GM19023 (cell line): ENCODE measurements at regions not wholly inside any gene's neighbourhood (a gene's known extent, or its start where the extent isn't known, plus 50 kb on each side); places are given as distances from the start of the nearest gene placed in this dataset.
"Not testable (repeated sequence)": the region's sequence is repeated elsewhere in the genome, so short reads cannot be mapped to it uniquely, and the experiment has no call there.

Experiments used
- ATAC-seq: cut with Tn5 transposase; IDR thresholded peaks from one replicate; pipeline ENCODE4 v1.9.1; 2021; ENCODE audit warnings: mild to moderate bottlenecking, moderate library complexity; ENCODE audit not compliant: unreplicated experiment

- ATAC-seq = no peak
Observed at GRCh38 chr6:49118478-49118877, 344.6 kb downstream of the MMUT start.

- ATAC-seq = no peak
Observed at GRCh38 chr6:49110916-49111315, 352.1 kb downstream of the MMUT start.

- not testable (repeated sequence) for ATAC-seq
Observed at GRCh38 chr6:49097664-49098063, 365.4 kb downstream of the MMUT start.

- ATAC-seq = no peak
Observed at GRCh38 chr6:49097116-49097515, 365.9 kb downstream of the MMUT start.

GRCh38 chr6:49088631-49089030, 374.4 kb downstream of the MMUT start:
- no peak for ATAC-seq

GRCh38 chr6:49087369-49087768, 375.7 kb downstream of the MMUT start:
- no peak for ATAC-seq

GRCh38 chr6:49082611-49083010, 380.4 kb downstream of the MMUT start:
- ATAC-seq = no peak

- no peak for ATAC-seq
Observed at GRCh38 chr6:49072885-49073620, 390.0 kb downstream of the MMUT start.

GRCh38 chr6:49072146-49072545, 390.9 kb downstream of the MMUT start:
- ATAC-seq = no peak

- no peak for ATAC-seq
Observed at GRCh38 chr6:49070411-49070810, 392.6 kb downstream of the MMUT start.

- ATAC-seq = no peak
Observed at GRCh38 chr6:49054311-49054710, 408.7 kb downstream of the MMUT start.

GRCh38 chr6:49052901-49053300, 410.2 kb downstream of the MMUT start:
- no peak for ATAC-seq

- no peak for ATAC-seq
Observed at GRCh38 chr6:49051281-49051680, 411.8 kb downstream of the MMUT start.

- ATAC-seq = no peak
Observed at GRCh38 chr6:49050584-49050983, 412.5 kb downstream of the MMUT start.

GRCh38 chr6:49038294-49038822, 424.7 kb downstream of the MMUT start:
- no peak for ATAC-seq

- no peak for ATAC-seq
Observed at GRCh38 chr6:49030251-49031020, 432.6 kb downstream of the MMUT start.

- no peak for ATAC-seq
Observed at GRCh38 chr6:49027644-49028043, 435.4 kb downstream of the MMUT start.

- no peak for ATAC-seq
Observed at GRCh38 chr6:49025273-49026240, 437.5 kb downstream of the MMUT start.

GRCh38 chr6:49004801-49005200, 458.3 kb downstream of the MMUT start:
- ATAC-seq = no peak

GRCh38 chr6:49003348-49003747, 459.7 kb downstream of the MMUT start:
- no peak for ATAC-seq
